ENCODE measurements at regions not wholly inside any gene's neighbourhood (a gene's known extent, or its start where the extent isn't known, plus 50 kb on each side); places are given as distances from the start of the nearest gene placed in this dataset.
"Not testable (repeated sequence)": the region's sequence is repeated elsewhere in the genome, so short reads cannot be mapped to it uniquely, and the experiment has no call there.

DNA sequence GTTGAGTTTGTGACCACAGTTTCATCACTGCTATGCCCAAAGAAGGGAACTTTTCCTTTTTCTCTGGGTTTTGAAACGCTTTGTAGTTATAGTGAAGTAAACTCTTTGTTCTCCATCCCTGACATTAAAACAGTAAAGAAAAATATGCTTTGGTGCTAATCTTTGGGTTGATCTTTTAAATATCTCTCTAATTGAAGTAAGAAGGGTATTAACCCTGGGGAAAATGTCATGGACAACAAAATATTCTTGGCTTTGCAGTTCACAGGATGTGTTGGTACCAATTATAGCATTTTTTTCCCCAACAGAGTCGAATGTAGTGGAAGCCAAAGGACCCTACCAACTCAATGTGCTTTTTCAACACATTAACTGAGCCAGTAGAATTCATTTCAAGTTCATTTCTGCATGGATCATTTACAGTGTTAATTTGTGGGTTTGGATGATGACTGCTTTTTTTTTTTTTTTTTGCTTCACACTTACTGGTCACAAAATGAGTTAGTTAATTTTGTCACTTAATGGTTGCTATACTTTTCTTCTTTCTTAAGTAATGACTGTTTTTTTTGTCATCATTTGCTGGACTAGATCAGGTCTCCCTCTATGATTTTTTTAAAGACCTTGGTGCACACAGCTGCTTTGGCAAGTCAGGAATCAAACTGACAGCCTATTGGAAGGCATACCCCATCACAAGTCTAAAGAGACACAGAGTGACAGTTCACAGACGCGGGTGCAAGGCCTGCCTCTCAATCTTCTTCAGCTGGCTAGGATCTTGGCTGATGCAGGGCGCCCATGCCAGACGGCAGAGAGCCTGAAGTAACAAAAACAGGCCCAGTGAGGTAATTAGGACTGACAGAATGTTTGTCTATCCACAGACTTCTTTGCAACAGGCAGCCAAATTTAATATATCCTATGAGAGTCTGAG lies 98.8 kb upstream of the MMADHC start:
- no peak for TF ChIP-seq CTCF (IDR thresholded peaks at IDR 0.05)
- Mint-ChIP-seq H3K27me3 (ENCODE audit: low read depth in 2 of 2) (no peaks in the 10 kb centered on the region), H3K27ac (no peak overlapping the region), H3K4me1 (no peaks in the 10 kb centered on the region), H3K4me3 (no peak overlapping the region), H3K9me3 (peaks cover 6 to 10% of the 10 kb centered on the region in 2 donors), H3K36me3 (no peaks in the 10 kb centered on the region)
- Histone ChIP-seq H3K4me3 (ENCODE audit: low read length) (no peak overlapping the region), H3K4me1 (ENCODE audit: control insufficient read depth, insufficient read depth, low read length) (no peaks in the 10 kb centered on the region), H3K9me3 (ENCODE audit: control insufficient read depth, insufficient read depth, low read length) (no peaks in the 10 kb centered on the region), H3K36me3 (ENCODE audit: control insufficient read depth, insufficient read depth, low read length) (no peaks in the 10 kb centered on the region), H3K27ac (ENCODE audit: low read length) (no peak overlapping the region), H3K27me3 (ENCODE audit: control insufficient read depth, insufficient read depth, low read length) (no peaks in the 10 kb centered on the region)
- no peak for DNase-seq
- 68% methylated on average over 5 of the region's 6 CpGs for WGBS (ENCODE audit: insufficient coverage)
- intact Hi-C loops (cut with micrococcal nuclease), result no loop called here
- ATAC-seq, result no peak

- H3K36me3 ChIP-seq (ENCODE audit: control insufficient read depth, insufficient read depth, low read length); H3K9me3 Mint-ChIP-seq; H3K9me3 ChIP-seq (ENCODE audit: control insufficient read depth, insufficient read depth, low read length); H3K27ac Mint-ChIP-seq; H3K27me3 Mint-ChIP-seq (ENCODE audit: low read depth in 2 of 2); H3K4me1 ChIP-seq (ENCODE audit: control insufficient read depth, insufficient read depth, low read length); H3K4me1 Mint-ChIP-seq; ATAC-seq; H3K36me3 Mint-ChIP-seq; H3K4me3 Mint-ChIP-seq; DNase-seq; H3K27me3 ChIP-seq (ENCODE audit: control insufficient read depth, insufficient read depth, low read length); H3K27ac ChIP-seq (ENCODE audit: low read length); intact Hi-C loops (cut with micrococcal nuclease); H3K4me3 ChIP-seq (ENCODE audit: low read length): not testable (repeated sequence)
- 97% methylated on average over 3 of the region's 4 CpGs for WGBS (ENCODE audit: insufficient coverage)
These were observed 97.8 kb upstream of the MMADHC start for GRCh38 chr2:149685401-149685800.

DNA sequence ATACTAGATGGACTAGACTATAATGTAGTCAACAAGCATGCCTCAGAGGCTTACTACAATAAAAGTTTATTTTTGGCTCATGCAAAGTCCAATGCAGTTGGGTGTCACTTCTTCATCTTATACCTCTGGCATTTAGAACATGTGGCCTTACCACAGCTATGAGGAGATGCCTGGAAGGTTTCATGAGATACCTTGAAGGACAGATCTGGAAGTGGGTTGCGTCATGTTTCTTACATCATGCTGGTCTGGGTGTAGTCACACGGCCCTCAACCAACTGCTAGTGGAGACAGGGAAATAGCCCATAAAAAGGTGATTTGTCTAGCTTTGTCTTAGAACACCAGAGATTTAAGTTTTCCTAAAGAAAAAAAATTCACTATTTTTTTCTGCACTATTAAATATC lies 91.7 kb upstream of the MMADHC start:
- TF ChIP-seq CTCF (IDR thresholded peaks at IDR 0.05), result no peak
- Mint-ChIP-seq H3K9me3 (peaks cover 2 to 8% of the 10 kb centered on the region in 2 donors), H3K36me3 (peaks cover 9% of the 10 kb centered on the region), H3K27ac (no peak overlapping the region), H3K4me3 (no peak overlapping the region), H3K4me1 (no peaks in the 10 kb centered on the region), H3K27me3 (ENCODE audit: low read depth in 2 of 2) (no peaks in the 10 kb centered on the region)
- Histone ChIP-seq H3K4me1 (ENCODE audit: control insufficient read depth, insufficient read depth, low read length) (no peaks in the 10 kb centered on the region), H3K36me3 (ENCODE audit: control insufficient read depth, insufficient read depth, low read length) (no peaks in the 10 kb centered on the region), H3K4me3 (ENCODE audit: low read length) (no peak overlapping the region), H3K27me3 (ENCODE audit: control insufficient read depth, insufficient read depth, low read length) (no peaks in the 10 kb centered on the region), H3K27ac (ENCODE audit: low read length) (no peak overlapping the region), H3K9me3 (ENCODE audit: control insufficient read depth, insufficient read depth, low read length) (no peaks in the 10 kb centered on the region)
- 96% methylated on average over 2 of the region's 2 CpGs for WGBS (ENCODE audit: insufficient coverage)
- ATAC-seq (no peak), DNase-seq (no peak)
- intact Hi-C loops (cut with micrococcal nuclease), result no loop called here

GRCh38 chr2:149677416-149677815 lies 89.8 kb upstream of the MMADHC start:
- intact Hi-C loops (cut with micrococcal nuclease), result no loop called here

More at GRCh38 chr2:149677416-149677815, 89.8 kb upstream of the MMADHC start:
- ATAC-seq (no peak), DNase-seq (no peak)
- Histone ChIP-seq H3K27me3 (ENCODE audit: control insufficient read depth, insufficient read depth, low read length) (no peaks in the 10 kb centered on the region), H3K36me3 (ENCODE audit: control insufficient read depth, insufficient read depth, low read length) (no peaks in the 10 kb centered on the region), H3K4me3 (ENCODE audit: low read length) (no peak overlapping the region), H3K9me3 (ENCODE audit: control insufficient read depth, insufficient read depth, low read length) (no peaks in the 10 kb centered on the region), H3K4me1 (ENCODE audit: control insufficient read depth, insufficient read depth, low read length) (no peaks in the 10 kb centered on the region), H3K27ac (ENCODE audit: low read length) (no peak overlapping the region)
- H3K27me3 Mint-ChIP-seq (ENCODE audit: low read depth in 2 of 2), result no peaks in the 10 kb centered on the region
- no peak for TF ChIP-seq CTCF (IDR thresholded peaks at IDR 0.05)
- no peaks in the 10 kb centered on the region for H3K4me1 Mint-ChIP-seq
- H3K9me3 Mint-ChIP-seq, result peaks cover 5 to 11% of the 10 kb centered on the region in 2 donors
- no peak overlapping the region for H3K4me3 Mint-ChIP-seq
- WGBS (ENCODE audit: insufficient coverage), result 90% methylated on average over 1 of the region's 1 CpG
- H3K27ac Mint-ChIP-seq, result no peak overlapping the region
- H3K36me3 Mint-ChIP-seq, result peaks cover 12% of the 10 kb centered on the region
